ENCODE measurements at regions not wholly inside any gene's neighbourhood (a gene's known extent, or its start where the extent isn't known, plus 50 kb on each side); places are given as distances from the start of the nearest gene placed in this dataset.

GRCh38 chr6:108779536-108780275 is 68.5 kb upstream of the ARMC2 start:
- no peak for DNase-seq

GRCh38 chr6:108780784-108781183 is 67.4 kb upstream of the ARMC2 start:
- no peak for DNase-seq

- no peak for DNase-seq
Observed at GRCh38 chr6:108781419-108782100, 66.7 kb upstream of the ARMC2 start.

GRCh38 chr6:108782179-108783041 is 65.8 kb upstream of the ARMC2 start:
- peak; percentile 33 to 74 for DNase-seq

- DNase-seq = no peak
Observed at GRCh38 chr6:108785653-108786052, 62.6 kb upstream of the ARMC2 start.

GRCh38 chr6:108788416-108788815 is 59.8 kb upstream of the ARMC2 start:
- no peak for DNase-seq

GRCh38 chr6:108789475-108789874 is 58.7 kb upstream of the ARMC2 start:
- DNase-seq = no peak

GRCh38 chr6:108791700-108792099 is 56.5 kb upstream of the ARMC2 start:
- DNase-seq = no peak

GRCh38 chr6:108793516-108794251 is 54.5 kb upstream of the ARMC2 start:
- no peak for DNase-seq

- DNase-seq = no peak
Observed at GRCh38 chr6:108795122-108795521, 53.1 kb upstream of the ARMC2 start.

- no peak for DNase-seq
Observed at GRCh38 chr6:108795814-108796213, 52.4 kb upstream of the ARMC2 start.

GRCh38 chr6:108796875-108797274 is 51.3 kb upstream of the ARMC2 start:
- no peak for DNase-seq

GRCh38 chr6:108797951-108798669 is 50.1 kb upstream of the ARMC2 start:
- DNase-seq = no peak
